ENCODE measurements at regions not wholly inside any gene's neighbourhood (a gene's known extent, or its start where the extent isn't known, plus 50 kb on each side); places are given as distances from the start of the nearest gene placed in this dataset.

DNA sequence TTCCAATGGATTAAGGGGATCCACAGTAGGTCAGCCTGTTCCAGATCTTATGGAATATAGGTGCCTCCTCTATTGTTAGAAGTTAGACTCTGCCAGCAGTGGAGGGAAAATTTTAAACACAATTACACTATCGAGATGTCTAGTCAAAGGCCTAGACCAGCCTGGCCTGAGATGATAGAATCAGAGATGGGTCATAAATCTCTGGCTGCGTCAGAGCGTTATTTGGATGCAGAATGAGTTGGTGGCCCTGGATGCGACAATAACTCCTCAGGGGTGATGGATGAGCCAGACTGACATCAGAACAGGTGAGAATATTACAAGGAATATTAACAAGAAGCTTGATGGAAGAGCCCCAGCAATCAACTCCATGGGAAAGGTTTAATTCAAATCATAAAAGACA lies 149.3 kb upstream of the TCF4 start:
- no peak overlapping the region for H3K4me3 ChIP-seq (ENCODE audit: low read depth, low read length)
- no peaks in the 10 kb centered on the region for H3K27me3 ChIP-seq (replicated peaks; ENCODE audit: control insufficient read depth, insufficient read depth, low read length)
- no peaks in the 10 kb centered on the region for H3K27me3 Mint-ChIP-seq (ENCODE audit: insufficient read depth, unreplicated experiment)
- TF ChIP-seq, protein P1, sequence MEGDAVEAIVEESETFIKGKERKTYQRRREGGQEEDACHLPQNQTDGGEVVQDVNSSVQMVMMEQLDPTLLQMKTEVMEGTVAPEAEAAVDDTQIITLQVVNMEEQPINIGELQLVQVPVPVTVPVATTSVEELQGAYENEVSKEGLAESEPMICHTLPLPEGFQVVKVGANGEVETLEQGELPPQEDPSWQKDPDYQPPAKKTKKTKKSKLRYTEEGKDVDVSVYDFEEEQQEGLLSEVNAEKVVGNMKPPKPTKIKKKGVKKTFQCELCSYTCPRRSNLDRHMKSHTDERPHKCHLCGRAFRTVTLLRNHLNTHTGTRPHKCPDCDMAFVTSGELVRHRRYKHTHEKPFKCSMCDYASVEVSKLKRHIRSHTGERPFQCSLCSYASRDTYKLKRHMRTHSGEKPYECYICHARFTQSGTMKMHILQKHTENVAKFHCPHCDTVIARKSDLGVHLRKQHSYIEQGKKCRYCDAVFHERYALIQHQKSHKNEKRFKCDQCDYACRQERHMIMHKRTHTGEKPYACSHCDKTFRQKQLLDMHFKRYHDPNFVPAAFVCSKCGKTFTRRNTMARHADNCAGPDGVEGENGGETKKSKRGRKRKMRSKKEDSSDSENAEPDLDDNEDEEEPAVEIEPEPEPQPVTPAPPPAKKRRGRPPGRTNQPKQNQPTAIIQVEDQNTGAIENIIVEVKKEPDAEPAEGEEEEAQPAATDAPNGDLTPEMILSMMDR (IDR thresholded peaks at IDR 0.05; ENCODE audit: insufficient read depth in 1 of 2, low read depth in 1 of 2, low read length in 1 of 2, severe bottlenecking in 1 of 2, unreplicated experiment in 1 of 2) = no peak
- DNase-seq = no peak
- H3K36me3 ChIP-seq (ENCODE audit: control insufficient read depth, insufficient read depth, low read length) = no peaks in the 10 kb centered on the region; the same call in 1 of the 2 replicates
- H3K4me1 ChIP-seq = no peaks in the 10 kb centered on the region
- intact Hi-C loops (cut with micrococcal nuclease; ENCODE audit: unreplicated experiment) = no loop called here
- peaks cover 7% of the 10 kb centered on the region for H3K4me1 Mint-ChIP-seq (ENCODE audit: low read depth, unreplicated experiment)
- BruUV-seq (replicated peaks) = no TSS peak
- no peaks in the 10 kb centered on the region for H3K9me3 Mint-ChIP-seq (ENCODE audit: unreplicated experiment)
- no peak overlapping the region for H3K27ac Mint-ChIP-seq (ENCODE audit: unreplicated experiment)
- H3K4me3 Mint-ChIP-seq (ENCODE audit: unreplicated experiment) = no peak overlapping the region
- peaks cover 5% of the 10 kb centered on the region for H3K36me3 Mint-ChIP-seq (ENCODE audit: insufficient read depth, unreplicated experiment)
- CTCF ChIA-PET = no interaction called here
- no peaks in the 10 kb centered on the region for H3K9me3 ChIP-seq
- POLR2A ChIA-PET = no interaction called here

DNA sequence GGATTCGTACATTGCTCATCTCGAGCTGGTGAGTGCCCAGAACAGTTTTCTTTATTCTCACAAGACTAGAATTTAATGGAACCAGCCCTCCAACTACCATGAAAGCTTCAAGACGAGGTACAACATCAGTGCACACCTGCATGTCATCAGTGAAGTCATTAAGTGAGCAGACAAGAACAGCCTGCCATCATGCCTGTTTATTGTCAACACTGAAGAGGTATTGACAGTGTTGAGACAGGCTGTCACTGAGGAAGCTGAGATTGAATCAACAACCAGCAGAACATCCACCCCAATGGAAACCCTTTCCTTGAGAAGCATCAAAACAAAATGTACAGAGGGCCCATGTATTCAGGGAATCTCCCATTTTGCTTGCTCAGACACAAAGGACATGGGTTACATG lies 148.0 kb upstream of the TCF4 start:
- Mint-ChIP-seq H3K4me1 (ENCODE audit: low read depth, unreplicated experiment) (peaks cover 7% of the 10 kb centered on the region), H3K27me3 (ENCODE audit: insufficient read depth, unreplicated experiment) (no peaks in the 10 kb centered on the region), H3K9me3 (ENCODE audit: unreplicated experiment) (no peaks in the 10 kb centered on the region), H3K36me3 (ENCODE audit: insufficient read depth, unreplicated experiment) (peaks cover 5% of the 10 kb centered on the region), H3K4me3 (ENCODE audit: unreplicated experiment) (no peak overlapping the region), H3K27ac (ENCODE audit: unreplicated experiment) (no peak overlapping the region)
- no peaks in the 10 kb centered on the region for H3K36me3 ChIP-seq (ENCODE audit: control insufficient read depth, insufficient read depth, low read length)
- POLR2A ChIA-PET = no interaction called here
- no peak for DNase-seq
- no TSS peak for BruUV-seq (replicated peaks)
- TF ChIP-seq, protein P1 (IDR thresholded peaks at IDR 0.05; ENCODE audit: insufficient read depth in 1 of 2, low read depth in 1 of 2, low read length in 1 of 2, severe bottlenecking in 1 of 2, unreplicated experiment in 1 of 2) = no peak
- CTCF ChIA-PET = no interaction called here
- H3K4me3 ChIP-seq (ENCODE audit: low read depth, low read length) = no peak overlapping the region
- intact Hi-C loops (cut with micrococcal nuclease; ENCODE audit: unreplicated experiment) = no loop called here
- no peaks in the 10 kb centered on the region for H3K9me3 ChIP-seq
- no peaks in the 10 kb centered on the region for H3K4me1 ChIP-seq
- H3K27me3 ChIP-seq (replicated peaks; ENCODE audit: control insufficient read depth, insufficient read depth, low read length) = no peaks in the 10 kb centered on the region

- no peaks in the 10 kb centered on the region for H3K9me3 Mint-ChIP-seq (ENCODE audit: unreplicated experiment)
- POLR2A ChIA-PET = no interaction called here
- H3K27me3 ChIP-seq (replicated peaks; ENCODE audit: control insufficient read depth, insufficient read depth, low read length) = no peaks in the 10 kb centered on the region
These were observed 147.3 kb upstream of the TCF4 start for GRCh38 chr18:55735199-55735855.

More at GRCh38 chr18:55735199-55735855, 147.3 kb upstream of the TCF4 start:
- TF ChIP-seq, protein P1 (IDR thresholded peaks at IDR 0.05; ENCODE audit: insufficient read depth in 1 of 2, low read depth in 1 of 2, low read length in 1 of 2, severe bottlenecking in 1 of 2, unreplicated experiment in 1 of 2) = no peak
- no TSS peak for BruUV-seq (replicated peaks)
- H3K27me3 Mint-ChIP-seq (ENCODE audit: insufficient read depth, unreplicated experiment) = no peaks in the 10 kb centered on the region
- peaks cover 7% of the 10 kb centered on the region for H3K4me1 Mint-ChIP-seq (ENCODE audit: low read depth, unreplicated experiment)
- H3K4me3 Mint-ChIP-seq (ENCODE audit: unreplicated experiment) = no peak overlapping the region
- H3K27ac Mint-ChIP-seq (ENCODE audit: unreplicated experiment) = no peak overlapping the region
- intact Hi-C loops (cut with micrococcal nuclease; ENCODE audit: unreplicated experiment) = no loop called here
- no peaks in the 10 kb centered on the region for H3K9me3 ChIP-seq
- no peaks in the 10 kb centered on the region for H3K36me3 ChIP-seq (ENCODE audit: control insufficient read depth, insufficient read depth, low read length)
- no peak overlapping the region for H3K4me3 ChIP-seq (ENCODE audit: low read depth, low read length)
- H3K36me3 Mint-ChIP-seq (ENCODE audit: insufficient read depth, unreplicated experiment) = peaks cover 5% of the 10 kb centered on the region
- CTCF ChIA-PET = no interaction called here
- DNase-seq = no peak
- H3K4me1 ChIP-seq = no peaks in the 10 kb centered on the region

Data from Caco-2 (cell line).